ENCODE measurements at regions not wholly inside any gene's neighbourhood (a gene's known extent, or its start where the extent isn't known, plus 50 kb on each side); places are given as distances from the start of the nearest gene placed in this dataset.

- no peak for TF ChIP-seq CTCF (IDR thresholded peaks at IDR 0.05; ENCODE audit: low read depth, low read length)
- DNase-seq (ENCODE audit: low read depth in 2 of 2): peak in 1 of 2 donors; percentile 29
- no peak overlapping the region for H3K4me3 ChIP-seq (replicated peaks in 1 of 2; ENCODE audit: low read depth in 2 of 2, low read length in 2 of 2)
Measured at GRCh38 chr17:63316100-63316499, 130.0 kb downstream of the CYB561 start.

- TF ChIP-seq CTCF (IDR thresholded peaks at IDR 0.05; ENCODE audit: low read depth, low read length): no peak
- H3K4me3 ChIP-seq (replicated peaks in 1 of 2; ENCODE audit: low read depth in 2 of 2, low read length in 2 of 2): no peak overlapping the region
- no peak for DNase-seq (ENCODE audit: low read depth in 2 of 2)
Measured at GRCh38 chr17:63317166-63317840, 128.8 kb downstream of the CYB561 start.

GRCh38 chr17:63325808-63326207, 120.3 kb downstream of the CYB561 start:
- DNase-seq (ENCODE audit: low read depth in 2 of 2): no peak
- H3K4me3 ChIP-seq (replicated peaks in 1 of 2; ENCODE audit: low read depth in 2 of 2, low read length in 2 of 2): no peak overlapping the region
- TF ChIP-seq CTCF (IDR thresholded peaks at IDR 0.05; ENCODE audit: low read depth, low read length): no peak

GRCh38 chr17:63329876-63330275, 116.2 kb downstream of the CYB561 start:
- no peak overlapping the region for H3K4me3 ChIP-seq (replicated peaks in 1 of 2; ENCODE audit: low read depth in 2 of 2, low read length in 2 of 2)
- TF ChIP-seq CTCF (IDR thresholded peaks at IDR 0.05; ENCODE audit: low read depth, low read length): no peak
- DNase-seq (ENCODE audit: low read depth in 2 of 2): no peak

GRCh38 chr17:63331301-63332061, 114.6 kb downstream of the CYB561 start:
- no peak for TF ChIP-seq CTCF (IDR thresholded peaks at IDR 0.05; ENCODE audit: low read depth, low read length)

GRCh38 chr17:63332286-63332685, 113.8 kb downstream of the CYB561 start:
- DNase-seq (ENCODE audit: low read depth in 2 of 2): peak; percentile 48
- no peak for TF ChIP-seq CTCF (IDR thresholded peaks at IDR 0.05; ENCODE audit: low read depth, low read length)
- H3K4me3 ChIP-seq (replicated peaks in 1 of 2; ENCODE audit: low read depth in 2 of 2, low read length in 2 of 2): no peak overlapping the region

More at GRCh38 chr17:63331301-63332061, 114.6 kb downstream of the CYB561 start:
- DNase-seq (ENCODE audit: low read depth in 2 of 2): no peak
- no peak overlapping the region for H3K4me3 ChIP-seq (replicated peaks in 1 of 2; ENCODE audit: low read depth in 2 of 2, low read length in 2 of 2)
